IMR-90 (cell line): ENCODE measurements at regions not wholly inside any gene's neighbourhood (a gene's known extent, or its start where the extent isn't known, plus 50 kb on each side); places are given as distances from the start of the nearest gene placed in this dataset.

Source experiments
- ATAC-seq: fragments of 200-7000 bp; cut with Tn5 transposase; 2 replicates; pipeline ENCODE4 v1.9.1; 2020; ENCODE audit warnings: low read depth, mild to moderate bottlenecking, moderate library complexity
- BruUV-seq: library from RNA; stranded (reverse); fragments of 400-500 nt; replicated peaks from 2 replicates; lab custom pipeline; 2021; lab: Mats Ljungman, UMichigan
- CTCF ChIA-PET: fragments of 300-600 bp; formaldehyde crosslinking; extraction: SDS; loops from one replicate; lab custom pipeline; 2021; ENCODE audit warnings: antibody characterized with exemption; lab: Yijun Ruan, JAX
- POLR2A ChIA-PET: fragments of 300-600 bp; sonication (Branson Sonifier 250); formaldehyde crosslinking; loops from one replicate; lab custom pipeline; 2022; ENCODE audit warnings: antibody characterized with exemption; ENCODE audit not compliant: unreplicated experiment; lab: Charles Lee
- DNase-seq: peaks from one replicate; pipeline ENCODE4 v3.0.0; 2013
- H2AFZ ChIP-seq: replicated peaks from 2 replicates; pipeline ENCODE3; 2013; ENCODE audit warnings: low read length, mild to moderate bottlenecking; ENCODE audit not compliant: poor library complexity
- H2AK5ac ChIP-seq: 2 replicates; pipeline ENCODE4 v1.6.1; 2013; ENCODE audit warnings: low read depth, low read length, inconsistent platforms
- H2AK9ac ChIP-seq: replicated peaks from 2 replicates; pipeline ENCODE3; 2013; ENCODE audit warnings: mild to moderate bottlenecking, low read depth, low read length, moderate library complexity; ENCODE audit not compliant: poor library complexity
- H2BK120ac ChIP-seq: 2 replicates; pipeline ENCODE4 v1.6.1; 2013; ENCODE audit warnings: low read depth, low read length, inconsistent platforms
- H2BK15ac ChIP-seq: 3 replicates; pipeline ENCODE4 v1.6.1; 2013; ENCODE audit warnings: low read depth, low read length, inconsistent platforms
- H2BK20ac ChIP-seq: 2 replicates; pipeline ENCODE4 v1.6.1; 2013; ENCODE audit warnings: low read depth, mild to moderate bottlenecking, inconsistent platforms, low read length, moderate library complexity
- H2BK5ac ChIP-seq: 2 replicates; pipeline ENCODE4 v1.6.1; 2013; ENCODE audit warnings: mild to moderate bottlenecking, low read depth, low read length, inconsistent platforms; ENCODE audit not compliant: poor library complexity, severe bottlenecking
- H3K14ac ChIP-seq: replicated peaks from 2 replicates; pipeline ENCODE4 v1.6.1; 2013; ENCODE audit warnings: low read depth, low read length, inconsistent platforms
- H3K18ac ChIP-seq: 2 replicates; pipeline ENCODE4 v1.6.1; 2013; ENCODE audit warnings: low read depth, low read length, control low read depth
- H3K23ac ChIP-seq: 2 replicates; pipeline ENCODE4 v1.6.1; 2013; ENCODE audit warnings: low read depth, low read length, inconsistent platforms
- H3K27ac ChIP-seq: 2 replicates; pipeline ENCODE4 v1.5.1; 2013; ENCODE audit warnings: mild to moderate bottlenecking, control low read depth, low read length; ENCODE audit not compliant: insufficient read depth
- H3K27me3 ChIP-seq: 2 replicates; pipeline ENCODE4 v1.6.1; 2013; ENCODE audit warnings: low read length; ENCODE audit not compliant: control insufficient read depth, insufficient read depth
- H3K36me3 ChIP-seq: 2 replicates; pipeline ENCODE4 v1.6.1; 2013; ENCODE audit warnings: low read length, mixed read lengths; ENCODE audit not compliant: control insufficient read depth, insufficient read depth
- H3K4ac ChIP-seq: 2 replicates; pipeline ENCODE4 v1.6.1; 2013; ENCODE audit warnings: low read depth, low read length, inconsistent platforms
- H3K4me1 ChIP-seq: 2 replicates; pipeline ENCODE4 v1.6.1; 2013; ENCODE audit warnings: low read length, mixed read lengths; ENCODE audit not compliant: control insufficient read depth, insufficient read depth
- H3K4me2 ChIP-seq: 2 replicates; pipeline ENCODE4 v1.6.1; 2013; ENCODE audit warnings: low read depth, mild to moderate bottlenecking, control low read depth, low read length, moderate library complexity
- H3K4me3 ChIP-seq: 2 replicates; pipeline ENCODE4 v1.5.1; 2013; ENCODE audit warnings: low read depth, mild to moderate bottlenecking, control low read depth, low read length, moderate library complexity; ENCODE audit not compliant: insufficient read depth
- H3K56ac ChIP-seq: 2 replicates; pipeline ENCODE4 v1.6.1; 2013; ENCODE audit warnings: low read length, inconsistent platforms; ENCODE audit not compliant: insufficient read depth; ENCODE audit errors: extremely low read depth
- H3K79me1 ChIP-seq, 2 experiments: 2 replicates each; pipeline ENCODE4 v1.6.1; 2013; ENCODE audit warnings: low read length in 2 of 2, inconsistent platforms in 1 of 2, low read depth in 1 of 2
- H3K9ac ChIP-seq: 2 replicates; pipeline ENCODE4 v1.6.1; 2013; ENCODE audit warnings: low read depth, low read length, control low read depth
- H3K9me1 ChIP-seq: 2 replicates; pipeline ENCODE4 v1.6.1; 2013; ENCODE audit warnings: low read length, inconsistent platforms; ENCODE audit not compliant: insufficient read depth
- H3K9me3 ChIP-seq: 2 replicates; pipeline ENCODE4 v1.6.1; 2013; ENCODE audit warnings: low read length; ENCODE audit not compliant: control insufficient read depth, insufficient read depth
- H4K20me1 ChIP-seq: 2 replicates; pipeline ENCODE4 v1.6.1; 2013; ENCODE audit warnings: low read length, inconsistent platforms; ENCODE audit not compliant: insufficient read depth
- H4K5ac ChIP-seq: 2 replicates; pipeline ENCODE4 v1.6.1; 2013; ENCODE audit warnings: mild to moderate bottlenecking, low read depth, low read length, control low read depth
- H4K8ac ChIP-seq, 2 experiments: 2 replicates each; pipeline ENCODE4 v1.6.1; 2013; ENCODE audit warnings: low read depth in 2 of 2, low read length in 2 of 2, control low read depth in 1 of 2, inconsistent platforms in 1 of 2
- H4K91ac ChIP-seq: 2 replicates; pipeline ENCODE4 v1.6.1; 2013; ENCODE audit warnings: low read depth, low read length, inconsistent platforms; ENCODE audit not compliant: insufficient read depth
- BHLHE40 ChIP-seq: fragments of 150-350 bp; IDR thresholded peaks from 2 replicates; pipeline ENCODE4 v1.6.1; 2016; ENCODE audit warnings: mild to moderate bottlenecking, low read depth, low read length
- FOS ChIP-seq: fragments of 150-350 bp; IDR thresholded peaks from 2 replicates; pipeline ENCODE4 v1.6.1; 2016; ENCODE audit warnings: low read depth, low read length
- NFE2L2 ChIP-seq: fragments of 150-350 bp; IDR thresholded peaks from 2 replicates; pipeline ENCODE4 v1.6.1; 2016; ENCODE audit warnings: low read depth, mild to moderate bottlenecking, low read length
- SMC3 ChIP-seq: fragments of 150-350 bp; IDR thresholded peaks from 2 replicates; pipeline ENCODE4 v1.6.1; 2016; ENCODE audit warnings: low read depth, mild to moderate bottlenecking, antibody characterized with exemption, low read length, moderate library complexity
- WGBS, 2 experiments: methylation state at CpG; one replicate each; pipeline versions ENCODE4 v1.1.5 to v1.1.7; 2013; ENCODE audit warnings: missing lambda C conversion rate in 2 of 2; ENCODE audit not compliant: insufficient read length in 1 of 2; ENCODE audit errors: extremely low coverage in 2 of 2; 5-methylcytosine and 5-hydroxymethylcytosine counted together
- dilution Hi-C: fragments of 300-500 bp; cut with HindIII; formaldehyde crosslinking; loops from one replicate; pipeline ENCODE4 v1.14.3; 2018; ENCODE audit warnings: low sequenced_read_pairs; ENCODE audit not compliant: unreplicated experiment
- in situ Hi-C: fragments of 300-500 bp; cut with MboI; formaldehyde crosslinking; loops from 3 replicates; pipeline ENCODE4 v1.14.3; 2019; ENCODE audit warnings: low sequenced_read_pairs, inconsistent platforms, mixed read lengths
- intact Hi-C: fragments of 100-400 bp; cut with micrococcal nuclease; formaldehyde crosslinking; loops from 2 replicates; pipeline ENCODE4 v1.10.0; 2022

- H3K79me1 ChIP-seq: no peaks in the 10 kb centered on the region
- H4K20me1 ChIP-seq: no peaks in the 10 kb centered on the region
- no peak overlapping the region for H2AK9ac ChIP-seq
- H2BK20ac ChIP-seq: no peak overlapping the region
- no peak overlapping the region for H3K9ac ChIP-seq
- H3K36me3 ChIP-seq: no peaks in the 10 kb centered on the region
- WGBS, 2 experiments: 4% methylated on average over 7 of the region's 13 CpGs; no CpG with 5 or more reads in 1 of the 2 experiments
- no peak overlapping the region for H3K56ac ChIP-seq
- H3K27me3 ChIP-seq: no peaks in the 10 kb centered on the region
- no peak overlapping the region for H2AK5ac ChIP-seq
- in situ Hi-C loops (no loop called here), dilution Hi-C loops (no loop called here), intact Hi-C loops (no loop called here)
- H3K14ac ChIP-seq: no peak overlapping the region
- ChIA-PET CTCF (no interaction called here), POLR2A (no interaction called here)
- peaks cover 34% of the 10 kb centered on the region for H3K9me3 ChIP-seq
- H3K9me1 ChIP-seq: no peaks in the 10 kb centered on the region
- no peak overlapping the region for H4K5ac ChIP-seq
- H3K4me3 ChIP-seq: no peak overlapping the region
- H3K4me1 ChIP-seq: no peaks in the 10 kb centered on the region
- no peak for ATAC-seq
- no peak overlapping the region for H4K91ac ChIP-seq
- DNase-seq: no peak
- H3K27ac ChIP-seq: no peak overlapping the region
- H2BK120ac ChIP-seq: no peak overlapping the region
- H2BK5ac ChIP-seq: no peak overlapping the region
- H3K4ac ChIP-seq: no peak overlapping the region
- H4K8ac ChIP-seq: no peak overlapping the region
- no peak overlapping the region for H3K23ac ChIP-seq
- no peak for TF ChIP-seq FOS
- TF ChIP-seq BHLHE40: no peak
- no peak for TF ChIP-seq SMC3
- TF ChIP-seq NFE2L2: no peak
- H3K4me2 ChIP-seq: no peak overlapping the region
- no peak overlapping the region for H2BK15ac ChIP-seq
- H2AFZ ChIP-seq: no peak overlapping the region
- no peak overlapping the region for H3K18ac ChIP-seq
- no TSS peak for BruUV-seq
Measured at GRCh38 chr1:5733596-5733995, 258.6 kb downstream of the NPHP4 start.
